HepG2 (cell line): ENCODE measurements at regions not wholly inside any gene's neighbourhood (a gene's known extent, or its start where the extent isn't known, plus 50 kb on each side); places are given as distances from the start of the nearest gene placed in this dataset.
"Not testable (repeated sequence)": the region's sequence is repeated elsewhere in the genome, so short reads cannot be mapped to it uniquely, and the experiment has no call there.

Experiments
- ATAC-seq: fragments of 200-7000 bp; cut with Tn5 transposase; 3 replicates; pipeline ENCODE4 v1.9.1; 2020; ENCODE audit warnings: mild to moderate bottlenecking, moderate library complexity
- BruUV-seq: library from RNA; stranded (reverse); fragments of 400-500 nt; replicated peaks from 2 replicates; lab custom pipeline; 2021; lab: Mats Ljungman, UMichigan
- CTCF ChIA-PET: fragments of 300-600 bp; formaldehyde crosslinking; extraction: SDS; loops from one replicate; lab custom pipeline; 2021; ENCODE audit warnings: low total read pairs, inconsistent platforms, low intra/inter-chr PET ratio; lab: Yijun Ruan, JAX
- POLR2A ChIA-PET: fragments of 350-600 bp; sonication (Branson Sonifier 250); formaldehyde crosslinking; loops from one replicate; lab custom pipeline; 2020; ENCODE audit warnings: antibody characterized with exemption, inconsistent platforms; lab: Yijun Ruan, JAX
- DNase-seq: peaks from one replicate; pipeline ENCODE4 v3.0.0-alpha.2; 2015; ENCODE audit warnings: low spot score
- FAIRE-seq: peaks from 3 replicates; lab custom pipeline; 2011; peaks lifted over from hg19 to GRCh38; lab: Jason Lieb, UNC
- H2AFZ ChIP-seq: one replicate; pipeline ENCODE4 v1.6.1; 2011; ENCODE audit warnings: low read length, inconsistent platforms
- H3K27ac ChIP-seq: fragments of 300-600 bp; 3 replicates; pipeline ENCODE4 v1.8.0; 2011; ENCODE audit warnings: mixed run types, mild to moderate bottlenecking, mixed read lengths, low read length, inconsistent platforms; ENCODE audit not compliant: insufficient read depth; ENCODE audit errors: extremely low read length
- H3K27me3 ChIP-seq, 2 experiments: fragments of 200-600 bp in 1 of 2; 2 replicates in 1 of 2; 3 replicates in 1 of 2; pipeline versions ENCODE4 v1.6.0 to v1.8.0; 2011; ENCODE audit warnings: low read length in 2 of 2, mild to moderate bottlenecking in 2 of 2, moderate library complexity in 2 of 2, inconsistent platforms in 1 of 2; ENCODE audit not compliant: insufficient read depth in 2 of 2, control insufficient read depth in 1 of 2
- H3K36me3 ChIP-seq, 2 experiments: fragments of 200-600 bp in 1 of 2; replicated peaks in 1 of 2; 2 replicates in 1 of 2; 3 replicates in 1 of 2; pipeline versions ENCODE4 v1.5.1 to v1.8.0; 2011; ENCODE audit warnings: low read length in 2 of 2, inconsistent platforms in 1 of 2; ENCODE audit not compliant: insufficient read depth in 2 of 2, control insufficient read depth in 1 of 2
- H3K4me1 ChIP-seq: 2 replicates; pipeline ENCODE4 v1.5.1; 2012; ENCODE audit warnings: low read length, inconsistent platforms; ENCODE audit not compliant: insufficient read depth
- H3K4me2 ChIP-seq: 2 replicates; pipeline ENCODE4 v1.6.0; 2011; ENCODE audit warnings: low read depth, low read length, inconsistent platforms
- H3K4me3 ChIP-seq, 3 experiments: fragments of 200-600 bp in 1 of 3; sonication (generic), shearing (Covaris generic) in 1 of 3; replicated peaks in 1 of 3; 2 replicates each; pipeline ENCODE4 v1.5.1; 2011 to 2016; ENCODE audit warnings: low read length in 3 of 3, inconsistent platforms in 2 of 3, low read depth in 2 of 3, mild to moderate bottlenecking in 2 of 3, control low read depth in 1 of 3, mixed read lengths in 1 of 3; ENCODE audit not compliant: insufficient read depth in 1 of 3
- H3K79me2 ChIP-seq: one replicate; pipeline ENCODE4 v1.6.1; 2011; ENCODE audit warnings: low read length, inconsistent platforms; ENCODE audit not compliant: insufficient read depth
- H3K9ac ChIP-seq: 2 replicates; pipeline ENCODE4 v1.6.0; 2011; ENCODE audit warnings: mild to moderate bottlenecking, low read depth, low read length, inconsistent platforms; ENCODE audit not compliant: insufficient read depth
- H3K9me3 ChIP-seq: 2 replicates; pipeline ENCODE4 v1.5.1; 2012; ENCODE audit warnings: mild to moderate bottlenecking, low read length
- H4K20me1 ChIP-seq: 2 replicates; pipeline ENCODE4 v1.6.0; 2011; ENCODE audit warnings: inconsistent platforms, mild to moderate bottlenecking, low read length, moderate library complexity; ENCODE audit not compliant: insufficient read depth
- ZNF230 ChIP-seq: sonication (generic); formaldehyde crosslinking; IDR thresholded peaks from 2 replicates; pipeline ENCODE4 v1.4.0; 2020; ENCODE audit warnings: mild to moderate bottlenecking, missing genetic modification reagents
- ZSCAN29 ChIP-seq: sonication (generic); formaldehyde crosslinking; conservative IDR thresholded peaks from 2 replicates; pipeline ENCODE4 v1.4.0; 2020; ENCODE audit warnings: mild to moderate bottlenecking, missing genetic modification reagents
- WGBS: methylation state at CpG from one replicate; pipeline ENCODE4 v1.1.6; 2017; ENCODE audit warnings: low lambda C conversion rate; 5-methylcytosine and 5-hydroxymethylcytosine counted together
- in situ Hi-C: cut with HindIII; loops from 2 replicates; pipeline ENCODE4 v1.10.0; 2017; ENCODE audit warnings: low pct_unique_long_range_greater_than_20kb; ENCODE audit not compliant: extremely low pct_ligation_motif_present
- intact Hi-C: fragments of 100-400 bp; cut with micrococcal nuclease; formaldehyde crosslinking; loops from one replicate; pipeline ENCODE4 v1.10.0; 2022; ENCODE audit not compliant: unreplicated experiment
- TF ChIP-seq, protein P1 (sequence below), 2 experiments: fragments of 450-650 bp in 1 of 2; sonication (generic) in 1 of 2; formaldehyde crosslinking; IDR thresholded peaks; 2 replicates each; pipeline versions ENCODE4 v1.5.0 to v1.8.0; 2020 to 2022; ENCODE audit warnings: mild to moderate bottlenecking in 1 of 2, missing genetic modification reagents in 1 of 2
- TF ChIP-seq, protein P2 (sequence below): IDR thresholded peaks from 2 replicates; pipeline ENCODE4 v1.6.1; 2016; ENCODE audit warnings: missing biosample characterization, missing genetic modification reagents, low read depth

DNA sequence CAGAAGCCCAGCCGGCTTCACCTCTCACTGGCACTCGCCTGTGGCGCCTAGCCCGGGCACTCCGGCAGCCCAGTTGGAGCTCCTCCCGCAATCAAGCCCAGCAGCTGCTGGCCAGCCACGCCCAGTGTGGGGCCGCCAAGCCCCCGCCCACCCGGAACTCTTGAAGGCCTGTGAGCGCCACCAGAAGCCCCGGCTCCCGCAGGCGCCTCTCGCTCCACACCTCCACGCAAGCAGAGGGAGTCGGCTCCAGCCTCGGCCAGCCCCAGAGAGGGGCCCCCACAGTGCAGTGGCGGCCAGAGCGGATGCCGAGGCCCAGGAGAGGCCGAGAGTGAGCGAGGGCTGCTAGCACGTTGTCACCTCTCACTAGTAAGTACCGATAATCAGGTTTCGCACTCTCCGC is 240.7 kb downstream of the TFEC start:
- no peak for FAIRE-seq
- Histone ChIP-seq H3K27ac (no peak overlapping the region), H3K27me3 (no peaks in the 10 kb centered on the region; a peak in 1 of 5 replicates), H3K9ac (no peak overlapping the region), H3K79me2 (no peaks in the 10 kb centered on the region), H4K20me1 (no peaks in the 10 kb centered on the region), H3K4me1 (no peaks in the 10 kb centered on the region), H3K4me2 (no peak overlapping the region), H3K9me3 (no peaks in the 10 kb centered on the region), H3K36me3 (no peaks in the 10 kb centered on the region), H2AFZ (no peak overlapping the region), H3K4me3 (no peak overlapping the region)
- no TSS peak for BruUV-seq
- TF ChIP-seq ZSCAN29 (CRISPR knock-in tag) (no peak), ZNF230 (CRISPR knock-in tag) (no peak)
- TF ChIP-seq, protein P1, sequence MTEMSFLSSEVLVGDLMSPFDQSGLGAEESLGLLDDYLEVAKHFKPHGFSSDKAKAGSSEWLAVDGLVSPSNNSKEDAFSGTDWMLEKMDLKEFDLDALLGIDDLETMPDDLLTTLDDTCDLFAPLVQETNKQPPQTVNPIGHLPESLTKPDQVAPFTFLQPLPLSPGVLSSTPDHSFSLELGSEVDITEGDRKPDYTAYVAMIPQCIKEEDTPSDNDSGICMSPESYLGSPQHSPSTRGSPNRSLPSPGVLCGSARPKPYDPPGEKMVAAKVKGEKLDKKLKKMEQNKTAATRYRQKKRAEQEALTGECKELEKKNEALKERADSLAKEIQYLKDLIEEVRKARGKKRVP (CRISPR knock-in tag; IDR thresholded peaks at IDR 0.05): no peak
- TF ChIP-seq, protein P2, sequence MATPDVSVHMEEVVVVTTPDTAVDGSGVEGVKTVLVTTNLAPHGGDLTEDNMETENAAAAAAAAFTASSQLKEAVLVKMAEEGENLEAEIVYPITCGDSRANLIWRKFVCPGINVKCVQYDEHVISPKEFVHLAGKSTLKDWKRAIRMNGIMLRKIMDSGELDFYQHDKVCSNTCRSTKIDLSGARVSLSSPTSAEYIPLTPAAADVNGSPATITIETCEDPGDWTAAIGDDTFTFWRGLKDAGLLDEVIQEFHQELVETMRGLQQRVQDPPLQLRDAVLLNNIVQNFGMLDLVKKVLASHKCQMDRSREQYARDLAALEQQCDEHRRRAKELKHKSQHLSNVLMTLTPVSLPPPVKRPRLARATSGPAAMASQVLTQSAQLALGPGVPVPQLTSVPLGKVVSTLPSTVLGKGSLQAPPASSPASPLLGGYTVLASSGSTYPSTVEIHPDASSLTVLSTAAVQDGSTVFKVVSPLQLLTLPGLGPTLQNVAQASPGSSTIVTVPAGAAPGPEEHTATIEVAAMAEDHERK (CRISPR knock-in tag): no peak
- intact Hi-C loops (no loop called here), in situ Hi-C loops (no loop called here)
- DNase-seq: no peak
- WGBS: 47% methylated on average over 16 of the region's 27 CpGs
- ChIA-PET CTCF (no interaction called here), POLR2A (no interaction called here)
- ATAC-seq: no peak

DNA sequence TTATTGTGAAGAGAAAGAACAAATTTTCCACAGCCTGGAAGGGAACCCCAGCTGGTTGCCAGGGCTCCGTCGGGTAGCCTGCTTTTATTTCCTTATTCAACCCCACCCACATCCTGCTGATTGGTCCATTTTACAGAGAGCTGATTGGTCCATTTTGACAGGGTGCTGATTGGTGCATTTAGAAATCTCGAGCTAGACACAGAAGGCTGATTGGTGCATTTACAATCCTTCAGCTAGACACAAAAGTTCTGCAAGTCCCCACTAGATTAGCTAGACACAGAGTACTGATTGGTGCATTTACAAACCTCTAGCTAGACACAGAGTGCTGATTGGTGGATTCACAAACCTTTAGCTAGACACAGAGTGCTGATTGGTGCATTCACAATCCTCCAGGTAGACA is 241.1 kb downstream of the TFEC start:
- CTCF ChIA-PET: not testable (repeated sequence)

More for the DNA sequence above, 241.1 kb downstream of the TFEC start:
- H3K9ac ChIP-seq, FAIRE-seq, H3K27ac ChIP-seq, ATAC-seq, H3K4me1 ChIP-seq, H3K36me3 ChIP-seq, H4K20me1 ChIP-seq, H2AFZ ChIP-seq, in situ Hi-C loops, H3K27me3 ChIP-seq, BruUV-seq, DNase-seq, POLR2A ChIA-PET, H3K9me3 ChIP-seq, H3K79me2 ChIP-seq, intact Hi-C loops, H3K4me3 ChIP-seq, H3K4me2 ChIP-seq: not testable (repeated sequence)
- WGBS: 0% methylated on average over 3 of the region's 3 CpGs
